GM23248 (cell line): ENCODE measurements at regions not wholly inside any gene's neighbourhood (a gene's known extent, or its start where the extent isn't known, plus 50 kb on each side); places are given as distances from the start of the nearest gene placed in this dataset.

Source experiments
- EZH2 ChIP-seq: fragments of 200-600 bp; sonication (generic); IDR thresholded peaks from 2 replicates; pipeline ENCODE4 v1.6.1; 2018; ENCODE audit warnings: antibody characterized with exemption, mild to moderate bottlenecking; ENCODE audit not compliant: insufficient read depth, poor library complexity, severe bottlenecking
- EZH2phosphoT487 ChIP-seq: fragments of 200-600 bp; sonication (generic); IDR thresholded peaks from 2 replicates; pipeline ENCODE4 v1.6.1; 2018; ENCODE audit warnings: antibody characterized with exemption, moderate library complexity, mild to moderate bottlenecking, low read depth; ENCODE audit not compliant: insufficient read depth

GRCh38 chr4:160894128-160894527 is 1269.7 kb downstream of the FSTL5 start:
- no peak for TF ChIP-seq EZH2phosphoT487
- TF ChIP-seq EZH2, result no peak
